Astrocyte of the spinal cord (primary cell): ENCODE measurements at regions not wholly inside any gene's neighbourhood (a gene's known extent, or its start where the extent isn't known, plus 50 kb on each side); places are given as distances from the start of the nearest gene placed in this dataset.

Experiments used
- DNase-seq: peaks from one replicate; pipeline ENCODE4 v3.0.0; 2011; ENCODE audit warnings: low read depth, low spot score
- H3K4me3 ChIP-seq: 2 replicates; pipeline ENCODE4 v1.5.1; 2011; ENCODE audit warnings: low read depth, mild to moderate bottlenecking, low read length, moderate library complexity
- CTCF ChIP-seq: IDR thresholded peaks from 2 replicates; pipeline ENCODE4 v1.5.1; 2012; ENCODE audit warnings: low read depth, mild to moderate bottlenecking, low read length, inconsistent platforms
- in situ Hi-C: cut with HindIII; loops from 2 replicates; pipeline ENCODE4 v1.10.0; 2017; ENCODE audit warnings: low sequenced_read_pairs

DNA sequence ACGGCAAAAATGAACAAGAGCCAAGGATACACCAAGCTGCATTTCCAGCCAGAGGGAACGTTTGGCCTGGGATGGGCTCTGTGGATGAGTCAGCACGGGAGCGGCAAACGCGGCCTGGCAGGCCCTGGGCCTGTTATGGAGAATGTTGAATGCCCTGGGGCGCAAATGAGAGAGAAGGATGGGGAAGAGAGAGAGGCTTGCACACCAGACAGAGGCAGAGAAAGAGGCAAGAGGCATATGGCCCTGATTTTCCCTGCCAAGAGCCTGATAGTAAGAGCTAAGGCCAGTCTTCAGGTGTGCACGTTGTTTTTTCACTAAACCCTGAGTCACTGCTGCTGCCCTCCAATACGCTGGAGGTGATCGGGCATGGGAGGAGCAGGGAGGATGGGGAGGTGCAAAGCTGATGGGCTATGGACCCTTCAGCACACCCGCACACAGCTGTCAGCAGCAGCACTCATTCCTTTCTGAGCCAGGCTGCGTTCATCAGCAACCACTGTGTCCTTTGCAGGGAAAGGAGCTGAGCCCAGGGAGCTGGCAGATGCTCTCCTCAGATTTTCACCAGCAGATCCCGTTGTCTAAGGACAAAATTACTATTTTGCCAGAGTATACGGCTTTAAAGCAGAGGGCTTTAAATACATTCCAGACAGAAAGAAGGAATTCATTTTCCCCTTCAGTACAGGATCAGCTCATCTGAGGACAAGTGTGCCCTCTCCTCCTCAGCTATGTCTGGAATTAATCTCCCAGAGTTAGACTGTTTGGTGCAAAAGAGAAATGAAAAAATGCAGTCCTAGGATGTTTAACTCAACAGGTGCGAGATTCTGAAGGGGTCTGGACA, 61.7 kb upstream of the SLC22A23 start:
- H3K4me3 ChIP-seq = no peak overlapping the region
- no peak for TF ChIP-seq CTCF
- peak; percentile 69 for DNase-seq

DNA sequence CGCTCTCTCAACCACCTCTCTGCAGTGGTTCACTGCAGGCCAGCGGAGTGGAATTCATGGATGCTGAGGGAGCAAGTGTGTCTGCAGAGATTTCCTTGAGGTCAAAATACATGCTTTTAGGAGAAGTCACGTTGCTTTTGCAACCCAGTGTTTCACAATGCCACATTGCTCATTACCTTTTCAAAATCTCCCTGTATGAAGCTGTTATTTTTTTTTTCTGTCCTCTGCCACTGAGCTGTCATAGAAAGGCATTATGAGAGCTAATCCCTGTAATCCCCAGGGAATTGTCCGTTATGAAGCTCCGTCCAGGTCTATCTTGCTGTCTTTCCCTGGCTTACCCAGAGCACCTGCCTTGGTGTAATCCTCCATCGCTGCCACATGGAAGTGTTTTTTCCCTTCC, 60.5 kb upstream of the SLC22A23 start:
- no peak for TF ChIP-seq CTCF
- in situ Hi-C loops = no loop called here
- H3K4me3 ChIP-seq = no peak overlapping the region
- DNase-seq = peak; percentile 83

More for the DNA sequence above, 61.7 kb upstream of the SLC22A23 start:
- in situ Hi-C loops = no loop called here

DNA sequence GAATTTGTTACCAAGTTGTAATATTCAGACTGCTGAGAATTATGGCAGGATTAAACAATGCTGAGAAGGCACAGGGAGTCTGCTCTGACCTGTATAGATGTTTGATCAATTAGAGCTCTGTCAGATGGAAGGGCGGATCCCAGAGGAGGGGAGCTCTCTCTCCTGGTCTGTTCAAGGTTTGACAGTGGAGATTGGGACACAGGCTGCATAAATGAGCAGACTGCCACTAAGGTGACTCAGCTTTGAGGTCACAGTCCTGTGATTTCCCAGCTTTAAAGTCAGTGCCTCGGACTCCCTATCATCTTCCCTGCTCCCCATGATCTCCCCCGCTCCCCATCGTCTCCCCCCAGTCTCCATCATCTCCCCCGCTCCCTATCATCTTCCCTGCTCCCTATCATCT, 59.2 kb upstream of the SLC22A23 start:
- in situ Hi-C loops = no loop called here
- no peak overlapping the region for H3K4me3 ChIP-seq
- no peak for TF ChIP-seq CTCF
- no peak for DNase-seq

- no peak overlapping the region for H3K4me3 ChIP-seq
- in situ Hi-C loops = no loop called here
- no peak for TF ChIP-seq CTCF
- no peak for DNase-seq
These were observed 58.8 kb upstream of the SLC22A23 start for GRCh38 chr6:3515669-3516068.

DNA sequence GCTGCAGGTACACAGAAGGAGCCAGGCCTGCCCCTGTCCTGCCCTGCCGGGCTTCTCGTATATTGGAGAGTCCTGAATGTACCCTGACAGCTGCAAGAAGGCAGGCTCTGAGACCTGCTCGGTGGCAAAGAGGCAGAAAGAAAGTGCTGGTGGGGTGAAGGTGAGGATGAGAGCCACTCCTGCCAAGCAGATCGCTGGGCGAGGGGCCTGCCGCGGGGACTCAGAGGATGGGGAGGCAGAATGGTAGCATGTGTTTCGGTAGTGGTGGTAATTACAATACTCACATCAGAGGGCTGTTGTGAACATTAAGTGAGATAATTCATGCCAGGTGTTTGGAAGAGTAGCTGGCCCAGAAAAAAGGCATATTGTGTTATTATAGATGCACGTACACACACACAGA, 56.6 kb upstream of the SLC22A23 start:
- no peak overlapping the region for H3K4me3 ChIP-seq
- in situ Hi-C loops = no loop called here
- TF ChIP-seq CTCF = no peak
- no peak for DNase-seq

DNA sequence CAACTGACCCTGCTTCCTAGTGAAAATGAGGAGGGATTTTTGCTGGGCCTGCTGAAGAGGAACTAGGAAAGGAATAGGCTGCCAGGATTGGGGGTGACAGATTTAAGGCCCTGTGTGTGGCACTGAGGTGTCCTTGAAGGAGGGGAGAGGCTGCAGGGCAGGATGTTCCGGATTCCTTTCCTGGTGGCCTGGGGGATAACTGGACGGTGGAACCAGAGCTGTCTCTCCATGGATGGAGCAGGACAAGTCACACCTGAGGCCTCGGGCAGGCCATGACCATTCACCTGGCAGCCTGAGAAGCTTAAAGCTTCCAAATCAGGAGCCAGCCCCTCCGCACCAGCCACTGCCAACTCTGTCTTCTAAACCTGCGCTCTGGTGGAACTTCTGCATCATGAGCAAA, 56.0 kb upstream of the SLC22A23 start:
- no peak for TF ChIP-seq CTCF
- in situ Hi-C loops = no loop called here
- DNase-seq = no peak
- H3K4me3 ChIP-seq = no peak overlapping the region
